ENCODE measurements at regions not wholly inside any gene's neighbourhood (a gene's known extent, or its start where the extent isn't known, plus 50 kb on each side); places are given as distances from the start of the nearest gene placed in this dataset.

- no peak for DNase-seq (ENCODE audit: low spot score)
Observed at GRCh38 chr18:22674272-22674671, 256.6 kb upstream of the CTAGE1 start.

- DNase-seq (ENCODE audit: low spot score) = no peak
Observed at GRCh38 chr18:22675006-22675405, 257.3 kb upstream of the CTAGE1 start.

DNA sequence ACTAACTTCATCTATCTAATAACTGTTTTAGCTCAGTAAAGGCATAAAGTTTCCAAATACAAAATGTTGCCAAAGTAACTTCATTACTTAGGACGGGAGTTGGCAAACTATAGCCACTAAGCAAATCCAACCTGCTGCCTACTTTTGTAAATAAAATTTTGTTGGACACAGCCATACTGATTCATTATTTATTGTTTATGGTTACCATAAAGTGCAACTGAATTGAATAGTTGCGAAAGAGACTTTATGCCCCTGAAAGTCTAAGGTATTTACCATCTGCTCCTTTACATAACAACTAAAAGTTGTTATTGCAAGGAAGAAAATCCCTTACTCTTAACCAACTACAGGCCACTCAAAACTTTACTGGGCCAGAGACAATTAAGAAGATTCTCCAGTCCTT, 256.7 kb upstream of the RBBP8 start:
- DNase-seq (ENCODE audit: low spot score) = no peak

DNA sequence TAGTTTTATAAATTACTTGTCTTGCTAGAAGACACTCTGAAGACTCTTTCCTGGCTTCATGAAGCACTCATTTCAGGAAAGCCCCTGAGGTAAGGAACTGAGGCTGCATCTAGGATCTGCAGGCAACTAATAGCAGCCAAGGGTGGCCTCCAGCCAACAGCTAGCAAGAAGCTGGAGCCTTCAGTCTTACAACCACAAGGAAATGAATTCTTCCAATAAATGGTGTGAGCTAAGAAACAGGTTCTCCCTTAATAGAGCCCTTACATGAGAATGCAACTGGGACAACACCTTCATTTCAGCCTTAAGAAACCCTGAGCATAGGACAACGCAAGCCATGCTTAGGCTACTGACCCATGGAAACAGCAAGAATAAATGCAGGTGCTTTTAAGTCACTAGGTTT, 254.6 kb upstream of the RBBP8 start:
- DNase-seq (ENCODE audit: low spot score) = no peak

DNA sequence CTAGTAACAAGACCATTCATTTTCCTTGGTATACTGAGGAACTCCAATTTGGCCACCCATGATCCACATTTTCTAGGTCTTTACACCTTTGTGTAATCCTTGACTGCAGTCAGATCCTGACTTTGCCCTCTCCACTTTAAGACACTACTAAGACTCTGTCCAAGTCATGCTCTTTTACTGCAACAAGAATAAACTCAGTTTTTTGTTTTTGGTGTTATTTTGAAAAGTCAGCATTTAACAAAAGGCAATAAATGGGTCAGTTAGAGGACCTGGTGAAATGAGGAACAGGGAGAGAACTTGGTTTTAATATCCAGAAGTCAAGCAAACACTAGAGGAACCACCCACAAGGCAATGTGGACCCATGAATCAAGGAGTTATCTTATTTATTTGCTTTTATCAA, 252.2 kb upstream of the RBBP8 start:
- DNase-seq (ENCODE audit: low spot score) = no peak

DNA sequence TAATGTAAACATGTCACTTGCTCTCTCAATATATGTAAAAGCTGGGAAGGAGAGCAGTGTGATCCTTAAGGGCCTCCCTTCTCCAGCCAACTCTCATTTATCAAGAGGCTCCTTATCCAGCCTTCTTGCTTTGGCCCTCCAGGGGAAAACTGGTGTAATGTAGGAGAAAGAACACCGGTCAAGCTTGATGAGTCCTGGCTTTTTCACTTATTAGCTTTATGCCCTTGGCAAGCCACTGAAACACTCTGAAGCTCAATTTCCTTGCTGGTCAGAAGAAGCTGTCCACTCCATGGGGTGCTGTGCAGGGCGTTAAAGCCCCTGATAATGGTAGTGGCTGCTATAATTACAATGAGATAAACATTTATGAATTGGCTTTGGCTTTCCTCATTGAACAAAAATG, 251.2 kb upstream of the RBBP8 start:
- DNase-seq (ENCODE audit: low spot score) = no peak

- no peak for DNase-seq (ENCODE audit: low spot score)
Observed at GRCh38 chr18:22682720-22683119, 250.4 kb upstream of the RBBP8 start.

DNA sequence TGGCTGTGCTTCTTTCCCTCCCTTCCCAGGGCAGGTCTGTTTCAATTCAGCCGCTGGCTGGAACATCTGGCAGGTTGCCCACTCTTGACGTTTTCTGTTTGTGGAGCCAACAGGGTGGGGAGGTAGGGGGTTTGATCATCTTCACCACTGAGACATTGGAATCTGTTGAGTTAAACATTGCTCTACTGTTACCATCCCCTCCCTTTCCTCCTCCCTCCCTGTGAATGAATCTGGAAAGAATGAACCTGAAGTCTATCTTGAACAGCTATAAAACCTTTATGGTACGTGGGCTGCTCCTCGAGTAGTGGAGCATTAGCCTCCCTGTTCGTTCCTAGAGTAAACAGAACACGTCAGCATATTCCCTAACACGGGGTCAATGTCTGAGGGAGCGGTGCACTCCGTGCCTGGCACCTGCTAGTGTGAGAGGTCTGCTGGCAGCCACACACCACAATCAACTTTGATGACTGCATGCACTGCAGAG, 249.9 kb upstream of the RBBP8 start:
- no peak for DNase-seq (ENCODE audit: low spot score)

DNA sequence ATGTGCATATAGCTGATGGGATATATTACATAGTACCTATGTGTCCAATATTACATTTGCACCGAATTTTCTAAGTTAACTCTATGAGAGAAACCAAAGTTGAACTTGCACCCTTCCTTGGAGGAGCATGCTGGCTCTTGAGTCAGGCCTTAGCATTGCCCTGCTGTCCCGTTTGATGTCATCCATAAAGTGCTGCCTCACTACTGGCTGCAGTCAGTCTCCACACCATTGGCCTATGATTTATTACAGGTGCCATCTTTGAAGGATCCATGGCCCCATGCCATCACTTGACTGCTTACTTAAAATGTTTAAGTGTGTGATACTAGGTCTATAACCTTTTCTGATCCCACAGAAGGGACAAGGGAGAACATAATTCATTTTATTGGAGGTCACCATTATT, 249.3 kb upstream of the RBBP8 start:
- no peak for DNase-seq (ENCODE audit: low spot score)

DNA sequence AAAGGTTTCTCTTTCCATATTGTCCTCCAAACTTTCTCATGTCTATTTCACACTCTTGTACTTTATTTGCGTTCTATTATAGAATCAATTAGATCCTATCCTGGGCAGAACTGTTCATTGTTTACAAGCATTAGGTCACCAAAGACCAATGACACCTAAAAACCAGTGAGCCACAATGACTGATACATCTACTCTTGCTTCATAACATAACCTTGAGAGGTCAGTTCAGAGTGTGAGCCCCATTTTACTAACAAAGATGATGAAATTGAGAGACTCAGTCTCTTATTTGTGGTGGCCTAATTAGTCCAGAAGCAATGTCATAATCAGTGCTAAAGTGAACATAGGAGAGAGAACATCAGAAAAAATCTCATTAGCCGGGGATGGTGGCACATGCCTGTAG, 248.9 kb upstream of the RBBP8 start:
- no peak for DNase-seq (ENCODE audit: low spot score)

DNA sequence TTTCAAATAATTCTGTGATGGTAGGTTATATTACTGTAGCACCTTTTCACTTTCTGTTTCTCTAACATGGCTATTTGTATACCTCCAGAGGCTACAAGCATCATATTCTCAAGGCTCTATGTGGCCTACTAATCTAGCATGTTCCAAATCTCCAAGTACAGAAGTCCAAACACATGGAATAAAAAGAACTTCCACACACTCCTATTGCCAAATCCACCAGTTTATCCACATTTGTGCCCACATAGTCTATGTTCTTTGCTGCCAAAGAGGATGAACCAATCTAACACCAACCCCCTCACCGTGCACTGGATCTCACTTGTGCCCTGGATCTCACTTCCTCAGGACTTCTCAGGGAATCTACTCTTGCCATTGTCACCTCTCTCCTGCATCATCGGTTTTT, 247.3 kb upstream of the RBBP8 start:
- DNase-seq (ENCODE audit: low spot score) = no peak

DNA sequence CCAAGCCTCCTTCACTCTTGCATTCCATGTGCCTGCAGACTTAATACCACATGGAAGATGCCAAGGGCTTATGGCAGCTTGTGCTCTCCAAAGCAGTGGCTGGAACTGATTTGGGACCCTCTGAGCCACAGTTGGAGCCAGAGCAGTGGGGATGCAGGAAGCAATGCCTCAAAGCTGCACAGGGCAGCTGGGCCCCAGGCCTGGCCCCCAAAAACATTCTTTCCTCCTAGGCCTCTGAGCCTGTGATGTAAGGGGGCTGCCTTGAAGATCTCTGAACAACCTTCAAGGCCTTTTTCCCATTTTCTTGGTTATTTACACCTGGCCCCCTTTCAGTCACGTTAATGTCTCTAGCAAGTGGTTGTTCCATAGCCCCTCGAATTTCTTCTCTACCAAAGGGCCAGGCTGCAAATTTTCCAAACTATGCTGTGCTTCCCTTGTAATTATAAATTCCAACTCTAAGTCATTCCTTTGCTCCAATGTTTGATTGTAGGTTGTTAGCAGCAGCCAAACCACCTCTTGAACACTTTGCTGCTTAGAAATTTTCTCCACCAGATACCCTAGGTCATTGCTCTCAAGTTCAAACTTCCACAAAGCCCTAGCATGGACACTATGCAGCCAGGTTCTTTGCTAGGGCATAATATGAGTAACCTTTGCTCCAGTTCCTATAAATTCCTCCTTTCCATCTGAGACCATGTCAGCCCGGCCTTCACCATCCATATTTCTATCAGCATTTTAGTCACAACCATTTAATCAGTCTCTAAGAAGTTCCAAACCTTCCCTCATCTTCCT, 245.0 kb upstream of the RBBP8 start:
- no peak for DNase-seq (ENCODE audit: low spot score)

- no peak for DNase-seq (ENCODE audit: low spot score)
Observed at GRCh38 chr18:22688877-22689496, 244.1 kb upstream of the RBBP8 start.

DNA sequence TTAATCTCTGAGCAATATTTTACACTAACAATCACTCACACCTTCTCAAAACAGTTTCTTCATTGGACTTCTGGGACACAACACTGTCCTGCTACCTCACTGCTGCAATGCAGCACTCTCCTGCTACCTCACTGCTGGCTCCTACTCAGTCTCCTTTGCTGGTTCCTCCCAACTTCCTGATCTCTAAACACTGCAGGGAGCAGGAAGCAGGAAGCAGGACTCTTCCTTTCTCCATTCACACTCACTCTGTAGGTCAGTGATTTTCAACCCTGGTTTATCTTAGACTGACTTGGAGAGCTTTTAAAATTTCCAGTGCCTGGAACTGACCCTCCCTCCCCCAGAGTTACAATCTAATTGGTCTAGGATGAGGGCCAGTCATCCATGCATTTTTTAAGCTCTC, 243.4 kb upstream of the RBBP8 start:
- no peak for DNase-seq (ENCODE audit: low spot score)

DNA sequence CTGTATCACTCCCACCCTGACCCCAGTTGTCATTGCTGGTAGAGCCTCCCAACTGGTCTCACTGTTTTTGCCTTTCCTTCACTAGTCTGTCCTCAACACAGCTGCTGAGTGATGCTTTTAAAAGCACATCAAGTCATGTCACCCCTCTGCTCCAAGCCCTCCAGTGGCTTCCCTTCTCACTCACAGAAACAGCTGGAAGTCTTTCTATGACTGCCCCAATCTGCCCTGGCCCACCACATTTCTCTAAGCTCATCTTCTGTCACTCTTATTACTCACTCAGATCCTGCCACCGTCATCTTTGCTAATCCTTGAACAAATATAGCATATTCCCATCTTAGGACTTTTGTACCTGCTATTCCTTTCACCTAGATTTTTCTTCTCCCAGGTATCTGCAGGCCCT, 242.6 kb upstream of the RBBP8 start:
- DNase-seq (ENCODE audit: low spot score) = no peak

DNA sequence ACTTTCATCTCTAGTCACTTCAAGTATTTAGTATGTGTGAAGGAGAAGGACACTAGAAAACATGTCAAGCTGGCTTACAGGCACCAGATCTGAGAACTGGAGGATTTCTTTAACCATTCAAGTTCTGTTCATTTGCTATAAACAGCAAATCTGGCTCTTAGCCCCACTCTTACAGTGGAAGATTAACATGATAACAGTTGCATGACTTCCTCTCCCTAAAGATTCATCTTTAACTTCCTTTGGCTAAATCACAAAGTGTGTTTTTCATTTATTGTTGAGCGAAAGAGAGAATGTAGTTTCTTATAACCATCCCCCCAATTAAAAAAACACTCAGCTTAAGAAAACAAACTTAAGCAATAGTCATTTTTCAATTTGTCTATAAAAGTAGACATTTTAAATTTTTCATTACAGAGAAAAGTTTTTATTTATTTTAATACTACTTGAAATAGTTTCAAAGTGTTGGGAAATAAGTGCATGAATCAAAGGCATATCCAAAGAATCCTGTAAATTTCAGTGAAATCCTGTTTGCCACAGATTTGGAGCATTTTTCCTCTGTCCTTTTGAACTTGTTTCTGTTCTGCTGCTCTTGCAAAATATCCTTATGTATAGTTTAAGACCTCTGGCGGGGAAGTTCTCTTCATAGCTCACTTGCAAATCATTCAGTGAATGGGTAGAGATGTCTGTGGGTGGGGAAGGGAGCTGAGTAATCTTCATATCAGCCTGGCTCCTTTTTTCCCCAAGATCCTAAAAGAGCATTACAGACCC, 241.0 kb upstream of the RBBP8 start:
- DNase-seq (ENCODE audit: low spot score) = no peak

- DNase-seq (ENCODE audit: low spot score) = no peak
Observed at GRCh38 chr18:22694954-22695353, 238.2 kb upstream of the RBBP8 start.

- no peak for DNase-seq (ENCODE audit: low spot score)
Observed at GRCh38 chr18:22695674-22696073, 237.5 kb upstream of the RBBP8 start.

DNA sequence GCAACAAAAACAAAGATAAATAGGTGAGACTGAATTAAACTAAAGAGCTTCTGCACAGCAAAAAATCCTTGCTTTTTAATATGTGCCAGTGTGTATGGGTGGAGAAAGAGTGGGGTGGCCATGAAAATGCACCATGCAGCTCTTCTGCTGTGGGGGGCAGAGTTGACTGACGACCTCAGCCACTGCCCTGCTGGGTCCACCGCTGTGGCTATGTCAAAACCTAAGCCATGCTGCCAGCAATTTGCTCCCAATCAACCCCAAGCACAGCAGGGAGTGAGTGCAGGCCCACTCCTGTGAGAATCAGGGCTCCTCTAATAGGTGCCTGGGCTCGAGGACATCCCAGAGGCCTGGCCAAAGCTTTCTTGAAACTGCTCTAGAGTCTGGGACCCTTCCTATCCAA, 235.6 kb upstream of the RBBP8 start:
- DNase-seq (ENCODE audit: low spot score) = no peak

DNA sequence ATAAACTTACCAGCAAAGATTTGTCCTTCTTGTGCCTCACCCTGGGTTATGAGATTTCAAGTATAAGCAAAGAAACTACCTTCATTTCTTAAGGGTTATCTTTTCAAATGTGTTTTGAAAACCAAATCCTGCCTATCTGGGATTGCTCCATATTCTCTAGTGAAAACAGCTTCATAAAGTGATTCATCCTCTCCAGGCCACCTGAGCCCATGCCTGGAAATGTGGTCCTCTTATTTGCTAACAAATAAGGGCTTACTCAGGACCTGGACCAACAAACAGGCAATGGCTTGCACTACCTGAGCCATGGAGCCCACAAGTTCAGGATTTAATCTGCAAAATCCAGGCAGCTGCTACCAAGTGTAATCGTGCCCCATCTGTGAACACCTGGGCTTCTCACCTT, 234.4 kb upstream of the RBBP8 start:
- DNase-seq (ENCODE audit: low spot score) = no peak

DNA sequence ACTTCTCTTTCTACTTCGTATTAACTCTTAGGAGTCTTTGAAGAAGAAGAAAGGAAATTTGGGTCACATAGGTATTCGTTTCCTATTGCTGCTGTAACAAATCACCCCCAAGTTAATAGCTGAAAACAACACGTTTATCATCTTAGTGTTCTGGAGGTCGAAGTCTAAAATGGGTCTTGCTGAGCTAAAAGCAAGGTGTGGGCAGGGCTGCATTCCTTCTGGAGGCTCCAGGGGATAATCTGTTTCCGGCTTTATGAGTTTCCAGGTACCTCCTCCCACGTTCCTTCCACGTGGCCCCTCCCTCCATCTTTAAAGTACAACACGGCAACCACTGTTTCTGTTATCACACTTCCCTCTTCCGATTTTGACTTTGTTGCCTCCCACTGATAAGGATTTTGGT, 233.5 kb upstream of the RBBP8 start:
- DNase-seq (ENCODE audit: low spot score) = no peak

GRCh38 chr18:22700920-22701319, 232.2 kb upstream of the RBBP8 start:
- DNase-seq (ENCODE audit: low spot score) = no peak

- DNase-seq (ENCODE audit: low spot score) = no peak
Observed at GRCh38 chr18:22701326-22701725, 231.8 kb upstream of the RBBP8 start.
